GM19025 (cell line): ENCODE measurements at regions not wholly inside any gene's neighbourhood (a gene's known extent, or its start where the extent isn't known, plus 50 kb on each side); places are given as distances from the start of the nearest gene placed in this dataset.
"Not testable (repeated sequence)": the region's sequence is repeated elsewhere in the genome, so short reads cannot be mapped to it uniquely, and the experiment has no call there.

Source experiments
- ATAC-seq: cut with Tn5 transposase; IDR thresholded peaks from one replicate; pipeline ENCODE4 v1.9.1; 2021; ENCODE audit warnings: mild to moderate bottlenecking, low read depth, moderate library complexity; ENCODE audit not compliant: unreplicated experiment

DNA sequence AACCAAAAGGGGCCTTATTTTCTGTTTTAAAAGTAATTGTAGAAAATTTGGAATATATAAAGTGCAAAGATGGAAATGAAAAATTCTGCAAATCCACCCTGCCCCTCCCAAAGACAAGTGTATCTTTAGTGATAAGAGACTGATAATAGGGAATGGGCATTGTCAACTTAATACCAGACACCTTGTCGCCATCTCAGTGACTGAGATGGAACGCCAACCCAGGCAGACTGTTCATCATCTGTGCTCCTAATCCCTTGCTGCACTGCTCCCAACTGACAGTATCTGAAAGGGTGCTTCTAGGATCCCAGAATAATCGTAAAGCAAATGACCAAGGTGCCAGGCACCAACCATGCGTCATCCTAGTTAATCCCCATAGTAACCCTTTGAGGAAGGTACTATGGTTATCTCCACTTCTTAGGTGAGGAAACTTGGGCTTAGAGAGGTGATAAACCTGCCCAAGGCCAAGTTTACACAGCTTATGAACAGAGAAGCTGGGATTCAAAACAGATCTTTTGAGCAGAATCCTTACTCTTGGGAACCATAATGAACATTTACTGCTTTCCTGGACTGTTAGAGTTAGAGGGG, 583.7 kb downstream of the GATA3 start:
- ATAC-seq: no peak

DNA sequence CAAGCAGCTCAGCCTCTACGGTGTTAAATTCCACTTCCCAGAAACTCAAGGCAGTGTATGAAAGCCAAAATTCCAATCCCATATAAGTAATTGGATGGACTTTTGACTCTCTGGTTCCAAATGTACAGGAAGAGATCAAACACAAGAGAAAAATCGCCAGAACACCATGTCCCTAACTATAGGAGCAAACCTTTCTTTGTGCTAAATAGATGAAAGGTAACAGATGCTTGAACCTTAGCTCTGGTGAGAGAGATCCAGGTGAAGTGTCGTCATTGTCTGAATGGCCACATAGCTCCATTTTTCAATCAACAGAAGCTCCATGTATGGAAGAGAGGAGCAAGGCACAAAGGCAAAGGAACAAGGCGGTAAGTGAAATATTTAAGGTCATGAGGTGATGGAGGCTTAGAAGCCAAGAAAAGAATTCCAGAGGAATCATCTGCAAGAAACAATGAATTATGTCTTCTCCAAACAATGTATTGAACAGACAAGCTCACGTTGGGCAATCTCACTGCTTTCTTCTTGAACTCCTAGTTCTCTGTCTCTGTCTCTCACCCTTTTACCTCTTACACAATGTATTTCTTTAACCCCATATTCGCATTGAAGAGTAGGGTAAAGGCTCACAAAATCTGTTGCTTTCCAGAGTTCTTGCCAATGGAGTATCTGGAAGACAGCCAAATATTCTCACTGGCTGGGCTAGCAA, 585.1 kb downstream of the GATA3 start:
- ATAC-seq: no peak

DNA sequence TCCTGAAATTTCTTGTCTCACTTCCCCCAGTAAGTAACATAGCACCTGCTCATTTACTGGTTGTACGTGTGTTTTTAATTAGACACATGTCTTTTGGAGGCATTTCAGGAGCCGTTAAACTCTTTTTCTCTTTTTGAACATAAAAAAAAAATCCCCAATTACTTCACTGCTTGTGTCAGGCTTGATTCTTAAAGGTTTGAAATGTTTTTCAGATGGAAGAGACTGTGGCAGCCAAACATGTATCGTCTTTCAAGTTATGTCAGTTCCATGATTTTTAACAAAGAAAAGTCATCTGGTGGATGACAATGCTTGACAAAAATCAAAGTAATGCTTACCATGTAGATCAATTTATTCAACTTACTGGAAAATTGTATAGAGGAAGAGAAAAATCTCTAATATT, 585.8 kb downstream of the GATA3 start:
- ATAC-seq: no peak

DNA sequence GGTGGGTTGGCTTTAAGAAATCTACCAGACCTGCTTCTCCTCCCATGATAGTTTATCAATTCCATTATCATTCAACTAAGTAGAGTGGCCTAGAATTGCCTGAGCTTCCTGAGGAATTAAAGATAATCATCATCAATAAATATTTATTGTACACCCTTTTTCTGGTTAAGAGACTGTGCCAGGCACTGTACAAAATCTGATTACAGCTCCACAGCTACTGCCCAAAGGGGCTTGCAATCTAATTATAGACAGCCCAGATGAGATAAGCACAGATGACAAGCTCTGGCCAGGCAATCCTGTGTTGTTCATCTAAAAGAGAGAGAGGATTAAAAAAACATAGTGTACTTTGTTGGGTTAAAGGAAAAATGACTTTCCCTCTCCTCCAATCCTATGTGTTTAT, 586.4 kb downstream of the GATA3 start:
- no peak for ATAC-seq

GRCh38 chr10:8656261-8656660, 601.8 kb downstream of the GATA3 start:
- ATAC-seq: no peak

DNA sequence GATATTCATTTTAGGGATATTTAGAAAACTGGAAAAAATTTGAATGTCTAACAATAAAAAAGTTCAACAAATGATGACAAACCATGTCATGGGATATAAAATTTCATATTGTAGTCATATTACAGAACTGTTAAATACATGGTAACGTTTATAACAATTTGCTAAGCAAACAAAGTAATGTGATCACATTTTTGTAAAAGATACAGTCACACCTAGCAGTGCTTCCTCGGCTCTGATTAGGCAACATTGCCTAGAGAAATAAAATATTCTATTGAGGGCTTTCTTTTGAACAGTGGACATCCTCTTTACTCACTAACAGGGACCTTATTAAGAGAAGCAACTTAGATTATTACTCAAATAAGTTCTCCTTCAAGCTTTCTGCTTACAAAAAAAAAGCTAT, 605.5 kb downstream of the GATA3 start:
- ATAC-seq: no peak

DNA sequence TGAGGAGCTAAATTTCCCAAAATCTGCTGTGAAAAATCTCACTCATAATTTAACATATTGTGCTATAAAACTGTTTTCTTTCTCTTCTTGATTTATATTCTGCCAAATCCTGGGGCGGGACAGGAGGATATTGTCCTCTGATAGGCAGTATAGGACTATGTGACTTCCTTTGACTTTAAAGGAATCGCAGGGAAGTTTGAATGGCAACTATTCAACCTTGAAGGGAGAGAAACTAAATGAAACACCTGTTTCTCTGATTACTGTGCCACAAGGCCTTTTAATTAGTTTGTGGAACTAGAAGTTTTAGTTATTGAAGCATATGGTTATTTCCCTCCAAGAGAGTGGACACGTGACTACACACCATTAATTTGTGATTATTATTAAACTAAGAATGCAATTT, 607.4 kb downstream of the GATA3 start:
- no peak for ATAC-seq

GRCh38 chr10:8663131-8663530, 608.6 kb downstream of the GATA3 start:
- ATAC-seq: no peak

- no peak for ATAC-seq
Measured at GRCh38 chr10:8665322-8665721, 610.8 kb downstream of the GATA3 start.

DNA sequence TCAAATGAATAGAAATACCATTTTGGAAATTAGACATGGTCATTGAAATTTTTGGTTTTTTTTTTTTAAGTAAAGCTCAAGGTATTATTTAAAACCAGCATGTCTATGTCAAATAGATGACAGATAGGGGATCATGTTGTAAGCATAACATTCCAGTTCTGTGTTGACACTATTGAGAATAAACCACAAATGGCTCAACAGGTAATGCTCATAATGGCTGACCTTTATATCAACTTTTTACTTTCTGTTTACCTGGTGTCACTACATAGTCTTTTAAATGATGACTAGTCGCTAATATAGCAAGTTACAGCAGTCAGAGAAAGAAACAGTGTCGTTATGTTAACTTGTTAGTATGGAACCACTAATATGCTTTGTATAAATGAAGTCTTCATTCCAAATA, 616.0 kb downstream of the GATA3 start:
- ATAC-seq: no peak

- ATAC-seq: no peak
Measured at GRCh38 chr10:8674230-8674629, 619.7 kb downstream of the GATA3 start.

- no peak for ATAC-seq
Measured at GRCh38 chr10:8677642-8678041, 623.2 kb downstream of the GATA3 start.

DNA sequence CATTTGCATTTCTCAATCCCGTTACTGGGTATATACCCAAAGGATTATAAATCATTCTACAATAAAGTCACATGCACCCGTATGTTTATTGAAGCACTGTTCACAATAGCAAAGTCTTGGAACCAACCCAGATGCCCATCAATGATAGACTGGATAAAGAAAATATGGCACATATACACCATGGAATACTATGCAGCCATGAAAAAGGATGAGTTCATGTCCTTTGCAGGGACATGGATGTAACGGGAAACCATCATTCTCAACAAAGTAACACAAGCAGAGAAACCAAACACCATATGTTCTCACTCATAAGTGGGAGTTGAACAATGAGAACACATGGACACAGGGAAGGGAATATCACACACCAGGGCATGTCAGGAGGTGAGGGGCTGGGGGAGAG, 630.4 kb downstream of the GATA3 start:
- ATAC-seq: not testable (repeated sequence)

DNA sequence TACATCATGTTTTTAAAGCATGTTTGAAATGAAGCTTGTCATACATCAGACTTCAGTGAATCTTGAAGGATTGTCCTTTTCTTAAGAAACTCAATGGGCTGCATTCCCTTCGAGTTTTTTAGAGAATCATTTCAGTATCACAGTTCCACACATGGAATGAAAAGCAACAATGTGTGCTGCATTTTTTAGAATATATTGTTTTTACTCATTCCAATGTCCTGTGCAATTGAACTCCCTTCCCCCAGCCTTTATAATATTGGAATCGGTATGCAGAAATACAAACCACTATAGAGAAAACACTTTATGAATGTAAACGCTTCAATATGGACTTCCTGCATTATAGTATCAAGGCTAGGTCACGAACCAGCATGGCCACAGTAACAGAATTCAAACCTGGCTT, 634.4 kb downstream of the GATA3 start:
- ATAC-seq: no peak

- no peak for ATAC-seq
Measured at GRCh38 chr10:8691498-8692017, 637.1 kb downstream of the GATA3 start.

GRCh38 chr10:8693635-8694034, 639.1 kb downstream of the GATA3 start:
- ATAC-seq: not testable (repeated sequence)

- ATAC-seq: no peak
Measured at GRCh38 chr10:8696746-8697145, 642.3 kb downstream of the GATA3 start.

DNA sequence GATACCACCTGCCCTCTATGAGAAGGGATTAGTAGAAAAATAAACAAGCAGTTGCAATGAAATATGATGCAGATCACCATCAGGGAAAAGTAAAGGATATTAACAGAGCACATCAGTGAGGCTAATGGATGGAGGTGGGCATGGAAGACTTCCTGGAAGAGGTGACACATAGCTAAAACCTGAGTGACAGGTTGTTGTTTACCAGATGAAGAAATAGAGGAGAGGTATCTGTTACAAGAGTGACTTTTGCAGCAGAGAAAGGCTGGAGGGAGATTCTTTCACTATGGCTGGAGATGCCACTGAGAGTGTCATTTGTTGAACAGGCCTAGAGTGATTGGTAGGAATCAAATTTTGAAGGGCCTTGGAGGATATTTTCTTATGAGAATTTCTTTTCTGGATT, 646.2 kb downstream of the GATA3 start:
- ATAC-seq: no peak

GRCh38 chr10:8702181-8702580, 647.7 kb downstream of the GATA3 start:
- ATAC-seq: no peak

- no peak for ATAC-seq
Measured at GRCh38 chr10:8705415-8705814, 650.9 kb downstream of the GATA3 start.

DNA sequence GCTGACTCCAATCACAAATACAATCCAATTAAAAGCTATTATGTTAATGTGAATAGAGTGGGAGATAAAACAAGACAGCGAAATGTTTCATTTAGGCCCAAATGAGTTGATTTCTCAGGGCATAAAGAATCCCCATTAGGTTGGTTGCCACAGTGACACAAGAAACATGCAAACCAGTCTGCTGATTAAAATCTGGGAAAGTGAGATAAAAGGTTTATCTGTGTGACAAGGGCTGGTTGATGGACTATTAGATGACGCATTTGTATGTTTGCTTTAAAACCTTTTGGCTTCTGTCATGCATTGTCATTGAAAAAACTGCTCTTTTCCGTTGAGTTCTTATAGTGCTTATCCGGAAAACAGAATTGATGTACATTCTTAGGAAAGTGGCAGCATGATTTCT, 658.2 kb downstream of the GATA3 start:
- no peak for ATAC-seq

GRCh38 chr10:8719971-8720370, 665.5 kb downstream of the GATA3 start:
- no peak for ATAC-seq
